ENCODE measurements at regions not wholly inside any gene's neighbourhood (a gene's known extent, or its start where the extent isn't known, plus 50 kb on each side); places are given as distances from the start of the nearest gene placed in this dataset.
A peak's percentile ranks its signal among the peaks of the same experiment; 100 is the strongest.

- DNase-seq = peak in 1 of 2 donors; percentile 38
- Histone ChIP-seq H3K27ac (peak overlapping the region in 3 of 5 donors; percentile 18 to 61 (median 60)), H3K4me3 (no peak overlapping the region), H3K36me3 (no peaks in the 10 kb centered on the region), H3K9me3 (no peaks in the 10 kb centered on the region), H3K27me3 (no peaks in the 10 kb centered on the region), H3K4me1 (peaks cover 0 to 7% (median 0%) of the 10 kb centered on the region in 4 donors)
- 82 to 89% (median 87%) methylated on average over 7 of the region's 7 CpGs for WGBS, 5 donors
- intact Hi-C loops (cut with DNase I; ENCODE audit: low total_unique reads) = no loop called here
- no peak for TF ChIP-seq CTCF (IDR thresholded peaks at IDR 0.05)
- no peak for TF ChIP-seq POLR2AphosphoS5 (IDR thresholded peaks at IDR 0.05)
- TF ChIP-seq POLR2A (IDR thresholded peaks at IDR 0.05) = no peak
Measured at GRCh38 chr6:109230453-109230852, 135.1 kb downstream of the CEP57L1 start.

GRCh38 chr6:109229536-109229935 is 134.2 kb downstream of the CEP57L1 start:
- peak overlapping the region in 4 of 5 donors; percentile 34 to 89 (median 60) for H3K27ac ChIP-seq
- peak; percentile 42 to 79 for DNase-seq
- H3K27me3 ChIP-seq = no peaks in the 10 kb centered on the region
- 35 to 66% (median 49%) methylated on average over 4 of the region's 4 CpGs for WGBS, 5 donors
- no peaks in the 10 kb centered on the region for H3K36me3 ChIP-seq
- TF ChIP-seq POLR2AphosphoS5 (IDR thresholded peaks at IDR 0.05) (peak in 2 of 3 donors; percentile 57 to 71), POLR2A (IDR thresholded peaks at IDR 0.05) (no peak)
- H3K4me3 ChIP-seq = no peak overlapping the region
- H3K4me1 ChIP-seq = peaks cover 0 to 7% (median 0%) of the 10 kb centered on the region in 4 donors
- intact Hi-C loops (cut with DNase I; ENCODE audit: low total_unique reads) = no loop called here
- no peaks in the 10 kb centered on the region for H3K9me3 ChIP-seq

- no peaks in the 10 kb centered on the region for H3K27me3 ChIP-seq
- no peak for TF ChIP-seq POLR2AphosphoS5 (IDR thresholded peaks at IDR 0.05)
- no peak for TF ChIP-seq EP300 (IDR thresholded peaks at IDR 0.05)
- no peak for TF ChIP-seq CTCF (IDR thresholded peaks at IDR 0.05)
- no peak for TF ChIP-seq POLR2A (IDR thresholded peaks at IDR 0.05)
- DNase-seq = no peak
- intact Hi-C loops (cut with DNase I; ENCODE audit: low total_unique reads) = no loop called here
- no peaks in the 10 kb centered on the region for H3K9me3 ChIP-seq
- no peak overlapping the region for H3K4me3 ChIP-seq
- H3K4me1 ChIP-seq = peaks cover 0 to 7% (median 0%) of the 10 kb centered on the region in 4 donors
- no peaks in the 10 kb centered on the region for H3K36me3 ChIP-seq
- H3K27ac ChIP-seq = no peak overlapping the region
Measured at GRCh38 chr6:109227646-109228045, 132.3 kb downstream of the CEP57L1 start.

GRCh38 chr6:109226353-109226752 is 131.0 kb downstream of the CEP57L1 start:
- TF ChIP-seq POLR2AphosphoS5 (IDR thresholded peaks at IDR 0.05) = no peak
- no peak for TF ChIP-seq CTCF (IDR thresholded peaks at IDR 0.05)
- no peak for TF ChIP-seq POLR2A (IDR thresholded peaks at IDR 0.05)
- no peak for TF ChIP-seq EP300 (IDR thresholded peaks at IDR 0.05)
- H3K27ac ChIP-seq = no peak overlapping the region
- peaks cover 0 to 7% (median 0%) of the 10 kb centered on the region in 4 donors for H3K4me1 ChIP-seq
- H3K9me3 ChIP-seq = no peaks in the 10 kb centered on the region
- no peaks in the 10 kb centered on the region for H3K27me3 ChIP-seq
- H3K4me3 ChIP-seq = no peak overlapping the region
- intact Hi-C loops (cut with DNase I; ENCODE audit: low total_unique reads) = no loop called here
- no peaks in the 10 kb centered on the region for H3K36me3 ChIP-seq
- DNase-seq = no peak

GRCh38 chr6:109225946-109226345 is 130.6 kb downstream of the CEP57L1 start:
- H3K9me3 ChIP-seq = no peaks in the 10 kb centered on the region
- intact Hi-C loops (cut with DNase I; ENCODE audit: low total_unique reads) = no loop called here
- no peak for DNase-seq
- no peak overlapping the region for H3K27ac ChIP-seq
- TF ChIP-seq POLR2A (IDR thresholded peaks at IDR 0.05) (no peak), CTCF (IDR thresholded peaks at IDR 0.05) (no peak), EP300 (IDR thresholded peaks at IDR 0.05) (no peak), POLR2AphosphoS5 (IDR thresholded peaks at IDR 0.05) (no peak)
- H3K4me1 ChIP-seq = peaks cover 0 to 7% (median 0%) of the 10 kb centered on the region in 4 donors
- H3K4me3 ChIP-seq = no peak overlapping the region
- no peaks in the 10 kb centered on the region for H3K36me3 ChIP-seq
- no peaks in the 10 kb centered on the region for H3K27me3 ChIP-seq
- WGBS, 5 donors = 74 to 85% (median 83%) methylated on average over 6 of the region's 6 CpGs
